CD14-positive monocyte (primary cell): ENCODE measurements at regions not wholly inside any gene's neighbourhood (a gene's known extent, or its start where the extent isn't known, plus 50 kb on each side); places are given as distances from the start of the nearest gene placed in this dataset.

ENCODE experiments used
- DNase-seq, 3 donors: peaks; one replicate each; pipeline ENCODE4 v3.0.0-alpha.2; 2011 to 2022
- H2AFZ ChIP-seq: 2 replicates; pipeline ENCODE4 v1.6.0; 2012; ENCODE audit warnings: mild to moderate bottlenecking, low read depth, low read length, inconsistent platforms; ENCODE audit not compliant: insufficient read depth, poor library complexity, severe bottlenecking
- H3K27ac ChIP-seq, 2 donors: 1 replicate in 1 of 2; 2 replicates in 1 of 2; pipeline ENCODE4 v1.5.1; 2012 to 2013; ENCODE audit warnings: low read length in 2 of 2, control low read depth in 1 of 2, inconsistent platforms in 1 of 2, low read depth in 1 of 2, mild to moderate bottlenecking in 1 of 2
- H3K27me3 ChIP-seq, 2 donors: one replicate each; pipeline versions ENCODE4 v1.6.0 to v1.6.1; 2011 to 2013; ENCODE audit warnings: low read length in 2 of 2; ENCODE audit not compliant: control insufficient read depth in 2 of 2, insufficient read depth in 2 of 2
- H3K36me3 ChIP-seq, 2 donors: replicated peaks in 1 of 2; 1 replicate in 1 of 2; 2 replicates in 1 of 2; pipeline versions ENCODE4 v1.5.1 to v1.6.1; 2012 to 2013; ENCODE audit warnings: low read length in 2 of 2, control low read depth in 1 of 2, inconsistent platforms in 1 of 2, mild to moderate bottlenecking in 1 of 2; ENCODE audit not compliant: insufficient read depth in 2 of 2, control insufficient read depth in 1 of 2
- H3K4me1 ChIP-seq, 2 donors: 1 replicate in 1 of 2; 2 replicates in 1 of 2; pipeline versions ENCODE4 v1.5.1 to v1.6.1; 2012 to 2013; ENCODE audit warnings: low read length in 2 of 2, control low read depth in 1 of 2, inconsistent platforms in 1 of 2, mild to moderate bottlenecking in 1 of 2, moderate library complexity in 1 of 2; ENCODE audit not compliant: insufficient read depth in 2 of 2, control insufficient read depth in 1 of 2
- H3K4me2 ChIP-seq: replicated peaks from 2 replicates; pipeline ENCODE3; 2012; ENCODE audit warnings: low read length, moderate library complexity, mild to moderate bottlenecking; ENCODE audit not compliant: poor library complexity, severe bottlenecking; ENCODE audit errors: extremely low read depth
- H3K4me3 ChIP-seq, 3 experiments: fragments of 200-600 bp in 1 of 3; sonication (generic) in 1 of 3; replicated peaks in 1 of 3; 1 replicate in 2 of 3; 2 replicates in 1 of 3; pipeline ENCODE4 v1.5.1; 2011 to 2013; ENCODE audit warnings: low read length in 3 of 3, mild to moderate bottlenecking in 3 of 3, control low read depth in 2 of 3, low read depth in 2 of 3, inconsistent platforms in 1 of 3, moderate library complexity in 1 of 3
- H3K79me2 ChIP-seq: 2 replicates; pipeline ENCODE4 v1.6.0; 2012; ENCODE audit warnings: mild to moderate bottlenecking, control low read depth, inconsistent platforms, low read length, moderate library complexity; ENCODE audit not compliant: insufficient read depth
- H3K9ac ChIP-seq: 2 replicates; pipeline ENCODE4 v1.6.0; 2017; ENCODE audit warnings: low read length, mild to moderate bottlenecking; ENCODE audit not compliant: insufficient read depth, poor library complexity, severe bottlenecking
- H3K9me3 ChIP-seq, 2 donors: replicated peaks in 1 of 2; 1 replicate in 1 of 2; 2 replicates in 1 of 2; pipeline versions ENCODE4 v1.5.1 to v1.6.1; 2012 to 2013; ENCODE audit warnings: low read length in 2 of 2, control low read depth in 1 of 2; ENCODE audit not compliant: control insufficient read depth in 1 of 2, insufficient read depth in 1 of 2
- H4K20me1 ChIP-seq: 2 replicates; pipeline ENCODE4 v1.6.0; 2012; ENCODE audit warnings: mild to moderate bottlenecking, low read length, control low read depth, moderate library complexity; ENCODE audit not compliant: insufficient read depth
- H3K27ac Mint-ChIP-seq, 7 donors: one replicate each; pipeline ENCODE4 v1.8.0; 2020; ENCODE audit warnings: mild to moderate bottlenecking in 7 of 7, mixed read lengths in 7 of 7, moderate library complexity in 6 of 7, inconsistent platforms in 2 of 7
- H3K27me3 Mint-ChIP-seq, 3 donors: one replicate each; pipeline ENCODE4 v1.8.0; 2021 to 2022; ENCODE audit warnings: low read depth in 3 of 3, mild to moderate bottlenecking in 3 of 3, mixed read lengths in 3 of 3, moderate library complexity in 3 of 3, inconsistent platforms in 1 of 3
- H3K36me3 Mint-ChIP-seq, 2 donors: one replicate each; pipeline ENCODE4 v1.8.0; 2020; ENCODE audit warnings: mixed read lengths in 2 of 2, inconsistent platforms in 1 of 2, mild to moderate bottlenecking in 1 of 2
- H3K4me1 Mint-ChIP-seq: one replicate; pipeline ENCODE4 v1.8.0; 2020; ENCODE audit warnings: mild to moderate bottlenecking, mixed read lengths
- H3K4me3 Mint-ChIP-seq, 2 donors: one replicate each; pipeline ENCODE4 v1.8.0; 2020; ENCODE audit warnings: mild to moderate bottlenecking in 2 of 2, mixed read lengths in 2 of 2, moderate library complexity in 1 of 2
- H3K9me3 Mint-ChIP-seq, 7 donors: one replicate each; pipeline ENCODE4 v1.8.0; 2020 to 2022; ENCODE audit warnings: mixed read lengths in 7 of 7, mild to moderate bottlenecking in 6 of 7, moderate library complexity in 6 of 7, inconsistent platforms in 2 of 7
- CTCF ChIP-seq: fragments of 200-600 bp; IDR thresholded peaks from one replicate; pipeline ENCODE4 v1.8.0; 2022; ENCODE audit warnings: antibody characterized with exemption, mild to moderate bottlenecking
- WGBS: methylation state at CpG from one replicate; pipeline ENCODE4 v1.1.5; 2013; ENCODE audit warnings: missing lambda C conversion rate; ENCODE audit not compliant: insufficient coverage; 5-methylcytosine and 5-hydroxymethylcytosine counted together
- intact Hi-C, 2 donors: fragments of 100-400 bp; cut with micrococcal nuclease; formaldehyde crosslinking; loops; one replicate each; pipeline versions ENCODE4 v1.15.0 to v1.15.1; 2023

GRCh38 chr6:169139179-169139971 lies 114.3 kb downstream of the THBS2 start:
- Histone ChIP-seq H3K4me2 (no peak overlapping the region), H3K27ac (no peak overlapping the region), H3K9ac (no peak overlapping the region), H3K4me1 (peaks cover 0 to 9% of the 10 kb centered on the region in 2 donors), H4K20me1 (no peaks in the 10 kb centered on the region), H3K27me3 (no peaks in the 10 kb centered on the region), H3K36me3 (no peaks in the 10 kb centered on the region), H3K4me3 (no peak overlapping the region), H2AFZ (no peak overlapping the region), H3K79me2 (no peaks in the 10 kb centered on the region), H3K9me3 (peaks cover 0 to 14% of the 10 kb centered on the region in 2 donors)
- intact Hi-C loops, result no loop called here
- H3K27me3 Mint-ChIP-seq, result peaks cover 0 to 1% (median 0%) of the 10 kb centered on the region in 3 donors
- H3K9me3 Mint-ChIP-seq, result peaks cover 2 to 14% (median 9%) of the 10 kb centered on the region in 7 donors
- H3K27ac Mint-ChIP-seq, result no peak overlapping the region
- no peak for DNase-seq
- peaks cover 6% of the 10 kb centered on the region for H3K4me1 Mint-ChIP-seq
- H3K4me3 Mint-ChIP-seq, result no peak overlapping the region
- no peak for TF ChIP-seq CTCF
- H3K36me3 Mint-ChIP-seq, result no peaks in the 10 kb centered on the region
- 93% methylated on average over 43 of the region's 50 CpGs for WGBS

GRCh38 chr6:169132352-169132940 lies 121.2 kb downstream of the THBS2 start:
- Mint-ChIP-seq H3K4me1 (no peaks in the 10 kb centered on the region), H3K4me3 (no peak overlapping the region), H3K27me3 (peaks cover 3 to 7% (median 3%) of the 10 kb centered on the region in 3 donors), H3K27ac (no peak overlapping the region), H3K36me3 (no peaks in the 10 kb centered on the region), H3K9me3 (peaks cover 0 to 25% (median 10%) of the 10 kb centered on the region in 7 donors)
- no peak for TF ChIP-seq CTCF
- H3K4me1 ChIP-seq, result no peaks in the 10 kb centered on the region
- no peak for DNase-seq
- no peak overlapping the region for H3K4me3 ChIP-seq
- H3K27me3 ChIP-seq, result no peaks in the 10 kb centered on the region
- peaks cover 0 to 21% of the 10 kb centered on the region in 2 donors for H3K9me3 ChIP-seq
- H3K36me3 ChIP-seq, result no peaks in the 10 kb centered on the region
- no peak overlapping the region for H2AFZ ChIP-seq
- H3K27ac ChIP-seq, result no peak overlapping the region
- intact Hi-C loops, result no loop called here
- no peak overlapping the region for H3K4me2 ChIP-seq
- 92% methylated on average over 2 of the region's 3 CpGs for WGBS
- no peaks in the 10 kb centered on the region for H3K79me2 ChIP-seq
- H4K20me1 ChIP-seq, result no peaks in the 10 kb centered on the region
- H3K9ac ChIP-seq, result no peak overlapping the region
